GM23338 (cell line): ENCODE measurements at regions not wholly inside any gene's neighbourhood (a gene's known extent, or its start where the extent isn't known, plus 50 kb on each side); places are given as distances from the start of the nearest gene placed in this dataset.

Experiments used
- ATAC-seq: fragments of 200-7000 bp; cut with Tn5 transposase; 3 replicates; pipeline ENCODE4 v1.9.1; 2020
- DNase-seq: peaks from one replicate; pipeline ENCODE4 v3.0.0-alpha.2; 2015; ENCODE audit warnings: low spot score
- H2AFZ ChIP-seq: fragments of 200-600 bp; sonication (generic); 2 replicates; pipeline ENCODE4 v1.8.0; 2016; ENCODE audit warnings: antibody characterized with exemption, mild to moderate bottlenecking, moderate library complexity
- H3F3A ChIP-seq: fragments of 200-600 bp; sonication (generic); replicated peaks from 2 replicates; pipeline ENCODE4 v1.8.0; 2017; ENCODE audit warnings: antibody characterized with exemption, mixed run types, low read depth
- H3K27ac ChIP-seq: fragments of 200-600 bp; sonication (generic); 2 replicates; pipeline ENCODE4 v1.6.1; 2016; ENCODE audit warnings: low read depth
- H3K27me3 ChIP-seq: fragments of 200-600 bp; sonication (generic); 2 replicates; pipeline ENCODE4 v1.8.0; 2016; ENCODE audit warnings: mild to moderate bottlenecking, mixed run types, moderate library complexity; ENCODE audit not compliant: insufficient read depth
- H3K36me3 ChIP-seq: fragments of 200-600 bp; sonication (generic); 2 replicates; pipeline ENCODE4 v1.8.0; 2016; ENCODE audit warnings: mild to moderate bottlenecking; ENCODE audit not compliant: insufficient read depth
- H3K4me1 ChIP-seq: fragments of 200-600 bp; sonication (generic); 2 replicates; pipeline ENCODE4 v1.8.0; 2016; ENCODE audit warnings: mild to moderate bottlenecking, moderate library complexity; ENCODE audit not compliant: insufficient read depth
- H3K4me2 ChIP-seq: fragments of 200-600 bp; sonication (generic); 2 replicates; pipeline ENCODE4 v1.7.1; 2017; ENCODE audit warnings: mixed run types
- H3K4me3 ChIP-seq: fragments of 200-600 bp; sonication (generic); 2 replicates; pipeline ENCODE4 v1.6.1; 2016; ENCODE audit warnings: mixed run types
- H3K79me2 ChIP-seq: fragments of 200-600 bp; sonication (generic); replicated peaks from 2 replicates; pipeline ENCODE4 v1.8.0; 2017; ENCODE audit warnings: mild to moderate bottlenecking; ENCODE audit not compliant: insufficient read depth
- H3K9me2 ChIP-seq: fragments of 200-600 bp; sonication (generic); 2 replicates; pipeline ENCODE4 v1.8.0; 2017; ENCODE audit not compliant: insufficient read depth
- H4K20me1 ChIP-seq: fragments of 200-600 bp; sonication (generic); replicated peaks from 2 replicates; pipeline ENCODE4 v1.8.0; 2017; ENCODE audit warnings: mild to moderate bottlenecking; ENCODE audit not compliant: insufficient read depth
- H3K27ac Mint-ChIP-seq: 2 replicates; pipeline ENCODE4 v1.8.0; 2020; ENCODE audit warnings: inconsistent platforms, mild to moderate bottlenecking, moderate library complexity, mixed read lengths
- H3K27me3 Mint-ChIP-seq: 3 replicates; pipeline ENCODE4 v1.8.0; 2022; ENCODE audit warnings: low read depth, mild to moderate bottlenecking, moderate library complexity, mixed read lengths, inconsistent platforms; ENCODE audit not compliant: insufficient read depth, poor library complexity
- H3K36me3 Mint-ChIP-seq: 3 replicates; pipeline ENCODE4 v1.8.0; 2021; ENCODE audit warnings: low read depth, mild to moderate bottlenecking, inconsistent platforms, moderate library complexity, mixed read lengths
- H3K4me1 Mint-ChIP-seq: 3 replicates; pipeline ENCODE4 v1.8.0; 2020; ENCODE audit warnings: mild to moderate bottlenecking, inconsistent platforms, mixed read lengths
- H3K4me3 Mint-ChIP-seq: 3 replicates; pipeline ENCODE4 v1.8.0; 2021; ENCODE audit warnings: moderate library complexity, mild to moderate bottlenecking, inconsistent platforms, mixed read lengths
- H3K9me3 Mint-ChIP-seq: 3 replicates; pipeline ENCODE4 v1.8.0; 2020; ENCODE audit warnings: moderate library complexity, mild to moderate bottlenecking, inconsistent platforms, mixed read lengths
- CREB1 ChIP-seq: fragments of 250-450 bp; sonication (Bioruptor Pico); IDR thresholded peaks from 2 replicates; pipeline ENCODE4 v1.5.0; 2020; ENCODE audit warnings: low read depth, mild to moderate bottlenecking, moderate library complexity
- EZH2 ChIP-seq: fragments of 200-600 bp; sonication (generic); IDR thresholded peaks from one replicate; pipeline ENCODE4 v1.8.0; 2017; ENCODE audit warnings: antibody characterized with exemption, mild to moderate bottlenecking, low read depth; ENCODE audit not compliant: unreplicated experiment
- EZH2phosphoT487 ChIP-seq: fragments of 200-600 bp; sonication (generic); IDR thresholded peaks from one replicate; pipeline ENCODE4 v1.8.1; 2018; ENCODE audit warnings: antibody characterized with exemption; ENCODE audit not compliant: unreplicated experiment
- JUNB ChIP-seq: IDR thresholded peaks from one replicate; pipeline ENCODE4 v1.6.1; 2016; ENCODE audit warnings: antibody characterized with exemption; ENCODE audit not compliant: unreplicated experiment
- NANOG ChIP-seq: IDR thresholded peaks from 2 replicates; pipeline ENCODE4 v1.6.1; 2016; ENCODE audit warnings: antibody characterized with exemption, borderline replicate concordance
- POLR2AphosphoS5 ChIP-seq: IDR thresholded peaks from 2 replicates; pipeline ENCODE4 v1.6.1; 2016; ENCODE audit warnings: antibody characterized with exemption, low read depth
- REST ChIP-seq: IDR thresholded peaks from one replicate; pipeline ENCODE4 v1.6.1; 2018; ENCODE audit warnings: antibody characterized with exemption; ENCODE audit not compliant: unreplicated experiment
- STAT1 ChIP-seq: IDR thresholded peaks from one replicate; pipeline ENCODE4 v1.6.1; 2016; ENCODE audit warnings: antibody characterized with exemption; ENCODE audit not compliant: unreplicated experiment
- ZNF114 ChIP-seq: fragments of 250-450 bp; sonication (Bioruptor Pico); IDR thresholded peaks from 2 replicates; pipeline ENCODE4 v1.5.0; 2020; ENCODE audit warnings: mild to moderate bottlenecking, moderate library complexity
- ZNF331 ChIP-seq: fragments of 250-450 bp; sonication (Bioruptor Pico); IDR thresholded peaks from 2 replicates; pipeline ENCODE4 v1.5.0; 2020; ENCODE audit warnings: low read depth, mild to moderate bottlenecking, moderate library complexity
- TF ChIP-seq, protein P1 (sequence below): IDR thresholded peaks from 2 replicates; pipeline ENCODE4 v1.6.1; 2016; ENCODE audit warnings: antibody characterized with exemption
- TF ChIP-seq, protein P2 (sequence below): fragments of 250-450 bp; sonication (Bioruptor Pico); IDR thresholded peaks from 2 replicates; pipeline ENCODE4 v1.5.0; 2020; ENCODE audit warnings: mild to moderate bottlenecking, moderate library complexity

DNA sequence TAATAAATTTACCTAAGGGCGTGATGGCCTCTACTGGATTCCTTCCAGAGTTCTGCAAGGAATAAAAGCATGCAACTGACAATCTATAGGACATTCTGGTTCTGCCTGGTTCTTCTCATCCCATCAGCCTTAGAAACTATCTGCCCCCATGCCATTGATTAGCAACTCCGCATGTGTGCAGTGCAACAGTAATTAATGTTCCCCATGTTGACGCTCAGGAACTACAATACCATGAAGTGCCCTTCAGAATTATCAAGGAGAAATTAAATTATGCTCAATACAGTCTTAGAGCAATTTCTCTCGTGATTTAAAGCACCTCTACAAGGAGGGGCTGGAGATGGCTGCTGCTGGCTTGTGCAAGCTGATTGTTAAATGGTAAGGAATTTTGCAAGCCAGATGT lies 61.7 kb upstream of the MAP4K3 start (continued):
- TF ChIP-seq REST (no peak), POLR2AphosphoS5 (no peak), EZH2 (no peak)

GRCh38 chr2:39499336-39499735 lies 62.3 kb upstream of the MAP4K3 start:
- no peaks in the 10 kb centered on the region; the same call in 1 of the 3 replicates for H3K9me3 Mint-ChIP-seq
- TF ChIP-seq REST (no peak), EZH2phosphoT487 (no peak), EZH2 (no peak), STAT1 (no peak), POLR2AphosphoS5 (no peak), JUNB (no peak), CREB1 (no peak), NANOG (no peak), ZNF114 (CRISPR knock-in tag) (no peak), ZNF331 (CRISPR knock-in tag) (no peak)
- TF ChIP-seq, protein P1, sequence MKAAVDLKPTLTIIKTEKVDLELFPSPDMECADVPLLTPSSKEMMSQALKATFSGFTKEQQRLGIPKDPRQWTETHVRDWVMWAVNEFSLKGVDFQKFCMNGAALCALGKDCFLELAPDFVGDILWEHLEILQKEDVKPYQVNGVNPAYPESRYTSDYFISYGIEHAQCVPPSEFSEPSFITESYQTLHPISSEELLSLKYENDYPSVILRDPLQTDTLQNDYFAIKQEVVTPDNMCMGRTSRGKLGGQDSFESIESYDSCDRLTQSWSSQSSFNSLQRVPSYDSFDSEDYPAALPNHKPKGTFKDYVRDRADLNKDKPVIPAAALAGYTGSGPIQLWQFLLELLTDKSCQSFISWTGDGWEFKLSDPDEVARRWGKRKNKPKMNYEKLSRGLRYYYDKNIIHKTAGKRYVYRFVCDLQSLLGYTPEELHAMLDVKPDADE, result no peak
- TF ChIP-seq, protein P2, sequence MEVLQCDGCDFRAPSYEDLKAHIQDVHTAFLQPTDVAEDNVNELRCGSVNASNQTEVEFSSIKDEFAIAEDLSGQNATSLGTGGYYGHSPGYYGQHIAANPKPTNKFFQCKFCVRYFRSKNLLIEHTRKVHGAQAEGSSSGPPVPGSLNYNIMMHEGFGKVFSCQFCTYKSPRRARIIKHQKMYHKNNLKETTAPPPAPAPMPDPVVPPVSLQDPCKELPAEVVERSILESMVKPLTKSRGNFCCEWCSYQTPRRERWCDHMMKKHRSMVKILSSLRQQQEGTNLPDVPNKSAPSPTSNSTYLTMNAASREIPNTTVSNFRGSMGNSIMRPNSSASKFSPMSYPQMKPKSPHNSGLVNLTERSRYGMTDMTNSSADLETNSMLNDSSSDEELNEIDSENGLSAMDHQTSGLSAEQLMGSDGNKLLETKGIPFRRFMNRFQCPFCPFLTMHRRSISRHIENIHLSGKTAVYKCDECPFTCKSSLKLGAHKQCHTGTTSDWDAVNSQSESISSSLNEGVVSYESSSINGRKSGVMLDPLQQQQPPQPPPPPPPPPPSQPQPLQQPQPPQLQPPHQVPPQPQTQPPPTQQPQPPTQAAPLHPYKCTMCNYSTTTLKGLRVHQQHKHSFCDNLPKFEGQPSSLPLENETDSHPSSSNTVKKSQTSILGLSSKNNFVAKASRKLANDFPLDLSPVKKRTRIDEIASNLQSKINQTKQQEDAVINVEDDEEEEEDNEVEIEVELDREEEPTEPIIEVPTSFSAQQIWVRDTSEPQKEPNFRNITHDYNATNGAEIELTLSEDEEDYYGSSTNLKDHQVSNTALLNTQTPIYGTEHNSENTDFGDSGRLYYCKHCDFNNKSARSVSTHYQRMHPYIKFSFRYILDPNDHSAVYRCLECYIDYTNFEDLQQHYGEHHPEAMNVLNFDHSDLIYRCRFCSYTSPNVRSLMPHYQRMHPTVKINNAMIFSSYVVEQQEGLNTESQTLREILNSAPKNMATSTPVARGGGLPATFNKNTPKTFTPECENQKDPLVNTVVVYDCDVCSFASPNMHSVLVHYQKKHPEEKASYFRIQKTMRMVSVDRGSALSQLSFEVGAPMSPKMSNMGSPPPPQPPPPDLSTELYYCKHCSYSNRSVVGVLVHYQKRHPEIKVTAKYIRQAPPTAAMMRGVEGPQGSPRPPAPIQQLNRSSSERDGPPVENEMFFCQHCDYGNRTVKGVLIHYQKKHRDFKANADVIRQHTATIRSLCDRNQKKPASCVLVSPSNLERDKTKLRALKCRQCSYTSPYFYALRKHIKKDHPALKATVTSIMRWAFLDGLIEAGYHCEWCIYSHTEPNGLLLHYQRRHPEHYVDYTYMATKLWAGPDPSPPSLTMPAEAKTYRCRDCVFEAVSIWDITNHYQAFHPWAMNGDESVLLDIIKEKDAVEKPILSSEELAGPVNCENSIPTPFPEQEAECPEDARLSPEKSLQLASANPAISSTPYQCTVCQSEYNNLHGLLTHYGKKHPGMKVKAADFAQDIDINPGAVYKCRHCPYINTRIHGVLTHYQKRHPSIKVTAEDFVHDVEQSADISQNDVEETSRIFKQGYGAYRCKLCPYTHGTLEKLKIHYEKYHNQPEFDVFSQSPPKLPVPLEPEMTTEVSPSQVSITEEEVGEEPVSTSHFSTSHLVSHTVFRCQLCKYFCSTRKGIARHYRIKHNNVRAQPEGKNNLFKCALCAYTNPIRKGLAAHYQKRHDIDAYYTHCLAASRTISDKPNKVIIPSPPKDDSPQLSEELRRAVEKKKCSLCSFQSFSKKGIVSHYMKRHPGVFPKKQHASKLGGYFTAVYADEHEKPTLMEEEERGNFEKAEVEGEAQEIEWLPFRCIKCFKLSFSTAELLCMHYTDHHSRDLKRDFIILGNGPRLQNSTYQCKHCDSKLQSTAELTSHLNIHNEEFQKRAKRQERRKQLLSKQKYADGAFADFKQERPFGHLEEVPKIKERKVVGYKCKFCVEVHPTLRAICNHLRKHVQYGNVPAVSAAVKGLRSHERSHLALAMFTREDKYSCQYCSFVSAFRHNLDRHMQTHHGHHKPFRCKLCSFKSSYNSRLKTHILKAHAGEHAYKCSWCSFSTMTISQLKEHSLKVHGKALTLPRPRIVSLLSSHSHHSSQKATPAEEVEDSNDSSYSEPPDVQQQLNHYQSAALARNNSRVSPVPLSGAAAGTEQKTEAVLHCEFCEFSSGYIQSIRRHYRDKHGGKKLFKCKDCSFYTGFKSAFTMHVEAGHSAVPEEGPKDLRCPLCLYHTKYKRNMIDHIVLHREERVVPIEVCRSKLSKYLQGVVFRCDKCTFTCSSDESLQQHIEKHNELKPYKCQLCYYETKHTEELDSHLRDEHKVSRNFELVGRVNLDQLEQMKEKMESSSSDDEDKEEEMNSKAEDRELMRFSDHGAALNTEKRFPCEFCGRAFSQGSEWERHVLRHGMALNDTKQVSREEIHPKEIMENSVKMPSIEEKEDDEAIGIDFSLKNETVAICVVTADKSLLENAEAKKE (CRISPR knock-in tag), result no peak

More at GRCh38 chr2:39499336-39499735, 62.3 kb upstream of the MAP4K3 start:
- no peak overlapping the region for H3K4me2 ChIP-seq
- Mint-ChIP-seq H3K4me1 (peaks cover 31% of the 10 kb centered on the region), H3K27me3 (peaks cover 6% of the 10 kb centered on the region), H3K36me3 (no peaks in the 10 kb centered on the region), H3K27ac (no peak overlapping the region), H3K4me3 (no peak overlapping the region)
- no peaks in the 10 kb centered on the region for H3K9me2 ChIP-seq
- no peaks in the 10 kb centered on the region for H3K36me3 ChIP-seq
- ATAC-seq, result no peak
- H3K27me3 ChIP-seq, result no peaks in the 10 kb centered on the region
- DNase-seq, result no peak
- peak overlapping the region; percentile 57 for H3K27ac ChIP-seq
- H4K20me1 ChIP-seq, result no peaks in the 10 kb centered on the region
- H3K79me2 ChIP-seq, result no peaks in the 10 kb centered on the region
- no peak overlapping the region for H2AFZ ChIP-seq
- H3K4me1 ChIP-seq, result peaks cover 33% of the 10 kb centered on the region
- H3K4me3 ChIP-seq, result no peak overlapping the region
- no peaks in the 10 kb centered on the region for H3F3A ChIP-seq
